OCI-LY3 (cell line): ENCODE measurements at regions not wholly inside any gene's neighbourhood (a gene's known extent, or its start where the extent isn't known, plus 50 kb on each side); places are given as distances from the start of the nearest gene placed in this dataset.

Experiments
- H2AFZ ChIP-seq: fragments of 200-600, 300-600 bp; shearing (Covaris generic); 2 replicates; pipeline ENCODE4 v1.6.0; 2014; ENCODE audit warnings: antibody characterized with exemption, low read depth, low read length
- H3K27ac ChIP-seq: fragments of 200-600, 300-600 bp; sonication (generic); 2 replicates; pipeline ENCODE4 v1.5.1; 2014; ENCODE audit warnings: mild to moderate bottlenecking, low read length, moderate library complexity, mixed read lengths
- H3K27me3 ChIP-seq: fragments of 200-600, 300-600 bp; sonication (generic); 2 replicates; pipeline ENCODE4 v1.6.1; 2014; ENCODE audit warnings: low read depth, low read length, mixed read lengths
- H3K36me3 ChIP-seq: fragments of 200-600, 300-600 bp; sonication (generic); replicated peaks from 2 replicates; pipeline ENCODE3; 2014; ENCODE audit warnings: low read depth, low read length, mixed read lengths
- H3K4me1 ChIP-seq: fragments of 300-600, 200-600 bp; sonication (generic); 2 replicates; pipeline ENCODE4 v1.6.1; 2014; ENCODE audit warnings: low read length, mixed read lengths
- H3K4me2 ChIP-seq: fragments of 200-600, 300-600 bp; sonication (generic); 2 replicates; pipeline ENCODE4 v1.6.1; 2014; ENCODE audit warnings: low read length, mixed read lengths
- H3K4me3 ChIP-seq: fragments of 300-600, 200-600 bp; sonication (generic); 2 replicates; pipeline ENCODE4 v1.5.1; 2014; ENCODE audit warnings: antibody characterized with exemption, mild to moderate bottlenecking, low read length, moderate library complexity
- H3K79me2 ChIP-seq: fragments of 300-600, 200-600 bp; shearing (Covaris generic); 2 replicates; pipeline ENCODE4 v1.6.1; 2014; ENCODE audit warnings: mild to moderate bottlenecking, low read length, mixed read lengths
- H3K9ac ChIP-seq: fragments of 300-600, 200-600 bp; shearing (Covaris generic); 2 replicates; pipeline ENCODE4 v1.6.0; 2014; ENCODE audit warnings: mild to moderate bottlenecking, low read length, moderate library complexity
- H3K9me3 ChIP-seq: fragments of 200-600, 300-600 bp; shearing (Covaris generic); 2 replicates; pipeline ENCODE4 v1.6.1; 2014; ENCODE audit warnings: low read length, mixed read lengths; ENCODE audit not compliant: insufficient read depth
- H4K20me1 ChIP-seq: fragments of 200-600, 300-600 bp; sonication (generic); 2 replicates; pipeline ENCODE4 v1.6.1; 2016; ENCODE audit warnings: low read length, mixed read lengths; ENCODE audit not compliant: insufficient read depth
- EZH2phosphoT487 ChIP-seq: fragments of 200-600 bp; shearing (Covaris generic); IDR thresholded peaks from 2 replicates; pipeline ENCODE4 v1.6.1; 2018; ENCODE audit warnings: antibody characterized with exemption, mixed run types, low read depth
- TF ChIP-seq, protein P1 (sequence below): fragments of 200-600, 300-600 bp; sonication (generic); IDR thresholded peaks from 2 replicates; pipeline ENCODE4 v1.5.1; 2014; ENCODE audit warnings: antibody characterized with exemption, low read length, low read depth

DNA sequence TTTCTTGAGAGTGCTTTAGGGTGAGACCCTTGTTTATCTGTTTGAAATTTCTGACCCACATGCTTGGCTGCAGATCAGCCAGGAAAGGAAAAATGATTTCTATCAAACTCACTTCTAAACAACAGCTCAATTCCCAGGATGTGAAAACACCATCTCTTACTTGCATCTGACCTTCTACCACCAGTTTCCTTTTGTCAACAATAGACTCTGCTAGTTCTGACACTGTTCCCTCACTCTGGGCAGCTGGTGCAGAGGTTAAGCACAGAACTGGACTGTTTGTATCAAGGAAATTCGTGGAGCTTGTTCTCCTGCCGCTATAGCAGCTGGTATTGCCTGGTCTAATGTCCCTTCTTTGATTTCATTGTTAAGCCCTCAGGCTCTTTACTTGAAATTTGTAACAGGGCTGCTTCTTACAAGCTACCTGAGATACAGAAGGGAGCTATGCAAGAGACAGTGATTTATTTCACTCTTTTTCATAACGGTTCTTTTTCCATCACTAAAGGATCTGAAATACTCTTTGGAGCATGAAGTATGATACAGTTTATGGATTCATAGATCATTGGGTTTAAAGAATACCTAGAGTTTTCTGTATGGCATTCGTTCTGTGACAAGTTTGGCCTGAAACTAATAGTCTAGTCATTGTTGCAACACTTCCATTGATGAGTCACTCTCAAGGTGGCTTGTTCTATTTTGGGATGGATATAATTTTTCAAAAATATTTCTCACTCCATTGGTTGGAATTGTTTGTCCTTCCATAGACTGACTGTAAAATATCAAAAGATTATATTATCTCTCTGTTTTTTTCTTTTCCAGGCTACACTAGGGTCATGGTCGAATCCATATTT, 178.2 kb upstream of the ZC3H12C start:
- Histone ChIP-seq H3K27me3 (no peaks in the 10 kb centered on the region), H4K20me1 (no peaks in the 10 kb centered on the region), H3K9ac (no peak overlapping the region), H3K9me3 (no peaks in the 10 kb centered on the region), H3K4me3 (no peak overlapping the region), H3K4me1 (peaks cover 8% of the 10 kb centered on the region), H3K79me2 (no peaks in the 10 kb centered on the region), H3K36me3 (no peaks in the 10 kb centered on the region), H3K4me2 (no peak overlapping the region), H2AFZ (no peak overlapping the region), H3K27ac (no peak overlapping the region)
- no peak for TF ChIP-seq EZH2phosphoT487
- TF ChIP-seq, protein P1, sequence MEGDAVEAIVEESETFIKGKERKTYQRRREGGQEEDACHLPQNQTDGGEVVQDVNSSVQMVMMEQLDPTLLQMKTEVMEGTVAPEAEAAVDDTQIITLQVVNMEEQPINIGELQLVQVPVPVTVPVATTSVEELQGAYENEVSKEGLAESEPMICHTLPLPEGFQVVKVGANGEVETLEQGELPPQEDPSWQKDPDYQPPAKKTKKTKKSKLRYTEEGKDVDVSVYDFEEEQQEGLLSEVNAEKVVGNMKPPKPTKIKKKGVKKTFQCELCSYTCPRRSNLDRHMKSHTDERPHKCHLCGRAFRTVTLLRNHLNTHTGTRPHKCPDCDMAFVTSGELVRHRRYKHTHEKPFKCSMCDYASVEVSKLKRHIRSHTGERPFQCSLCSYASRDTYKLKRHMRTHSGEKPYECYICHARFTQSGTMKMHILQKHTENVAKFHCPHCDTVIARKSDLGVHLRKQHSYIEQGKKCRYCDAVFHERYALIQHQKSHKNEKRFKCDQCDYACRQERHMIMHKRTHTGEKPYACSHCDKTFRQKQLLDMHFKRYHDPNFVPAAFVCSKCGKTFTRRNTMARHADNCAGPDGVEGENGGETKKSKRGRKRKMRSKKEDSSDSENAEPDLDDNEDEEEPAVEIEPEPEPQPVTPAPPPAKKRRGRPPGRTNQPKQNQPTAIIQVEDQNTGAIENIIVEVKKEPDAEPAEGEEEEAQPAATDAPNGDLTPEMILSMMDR: no peak

DNA sequence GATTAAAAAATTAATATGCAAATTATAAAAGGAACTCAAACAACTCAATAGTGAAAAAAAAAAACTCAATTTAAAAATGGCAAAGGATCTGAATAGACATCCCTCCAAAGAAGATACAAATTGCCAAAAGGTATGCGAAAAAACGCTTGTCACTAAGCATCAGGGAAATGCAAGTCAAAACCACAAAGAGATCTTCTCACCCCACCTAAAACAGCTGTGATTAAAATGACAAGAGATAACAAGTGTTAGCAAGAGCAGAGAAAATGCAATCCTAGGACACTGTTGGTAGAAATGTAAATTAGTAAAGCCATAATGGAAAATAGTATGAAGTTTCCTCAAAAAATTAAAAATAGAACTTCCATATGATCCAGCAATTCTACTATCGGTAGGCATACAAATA, 166.3 kb upstream of the ZC3H12C start:
- H3K9ac ChIP-seq: no peak overlapping the region
- H3K4me1 ChIP-seq: no peaks in the 10 kb centered on the region
- H3K36me3 ChIP-seq: no peaks in the 10 kb centered on the region
- H3K9me3 ChIP-seq: no peaks in the 10 kb centered on the region
- no peak overlapping the region for H2AFZ ChIP-seq
- no peak for TF ChIP-seq EZH2phosphoT487
- TF ChIP-seq, protein P1: no peak
- H3K27ac ChIP-seq: no peak overlapping the region
- H3K4me3 ChIP-seq: no peak overlapping the region
- no peak overlapping the region for H3K4me2 ChIP-seq
- H3K27me3 ChIP-seq: no peaks in the 10 kb centered on the region
- no peaks in the 10 kb centered on the region for H3K79me2 ChIP-seq
- H4K20me1 ChIP-seq: no peaks in the 10 kb centered on the region

DNA sequence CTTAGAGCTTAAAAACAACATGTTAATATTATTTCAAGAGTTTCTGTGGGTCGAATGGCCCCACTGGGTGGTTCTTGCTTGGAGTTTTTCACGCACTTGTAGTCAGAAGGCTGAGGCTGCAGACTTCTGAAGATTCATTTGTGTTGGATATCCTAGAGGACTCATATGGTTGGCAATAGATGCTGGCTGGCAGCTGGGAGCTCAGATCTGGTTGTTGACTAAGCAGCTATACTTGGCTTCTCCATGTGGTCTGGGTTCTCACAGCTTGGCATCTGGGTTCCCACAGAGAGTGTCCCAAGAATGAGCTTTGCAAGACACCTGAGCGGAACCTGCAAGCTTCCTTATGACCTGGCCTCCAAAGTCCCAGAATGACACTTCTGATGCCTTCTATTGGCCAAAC, 163.9 kb upstream of the ZC3H12C start:
- H3K36me3 ChIP-seq: no peaks in the 10 kb centered on the region
- H3K4me3 ChIP-seq: no peak overlapping the region
- no peaks in the 10 kb centered on the region for H3K9me3 ChIP-seq
- no peaks in the 10 kb centered on the region for H3K4me1 ChIP-seq
- H3K4me2 ChIP-seq: no peak overlapping the region
- no peak overlapping the region for H3K9ac ChIP-seq
- TF ChIP-seq, protein P1: no peak
- no peak for TF ChIP-seq EZH2phosphoT487
- no peaks in the 10 kb centered on the region for H3K79me2 ChIP-seq
- no peaks in the 10 kb centered on the region for H4K20me1 ChIP-seq
- H2AFZ ChIP-seq: no peak overlapping the region
- H3K27me3 ChIP-seq: no peaks in the 10 kb centered on the region
- H3K27ac ChIP-seq: no peak overlapping the region

DNA sequence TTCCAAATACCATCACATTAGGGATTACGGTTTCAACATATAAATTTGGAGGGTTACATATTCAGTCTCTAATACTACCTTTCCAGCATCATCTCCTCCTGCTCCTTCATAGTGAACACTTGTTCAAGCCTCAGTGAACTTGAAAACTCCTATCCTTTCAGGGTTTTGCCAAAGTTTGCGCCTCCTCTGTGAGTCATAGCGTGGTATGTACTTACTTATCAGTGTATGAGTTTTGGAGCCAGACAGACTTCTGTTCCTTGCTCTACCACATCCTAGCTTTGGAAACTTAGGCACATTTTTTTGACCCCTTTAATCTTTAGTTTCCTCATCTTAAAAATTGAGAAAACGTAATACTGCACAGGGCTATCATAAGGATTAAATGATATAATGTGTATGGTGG, 160.1 kb upstream of the ZC3H12C start:
- no peaks in the 10 kb centered on the region for H3K27me3 ChIP-seq
- no peak overlapping the region for H3K4me2 ChIP-seq
- no peak overlapping the region for H2AFZ ChIP-seq
- no peaks in the 10 kb centered on the region for H3K79me2 ChIP-seq
- TF ChIP-seq EZH2phosphoT487: no peak
- TF ChIP-seq, protein P1: no peak
- no peaks in the 10 kb centered on the region for H4K20me1 ChIP-seq
- no peak overlapping the region for H3K27ac ChIP-seq
- H3K9me3 ChIP-seq: no peaks in the 10 kb centered on the region
- H3K4me1 ChIP-seq: no peaks in the 10 kb centered on the region
- no peak overlapping the region for H3K9ac ChIP-seq
- no peaks in the 10 kb centered on the region for H3K36me3 ChIP-seq
- H3K4me3 ChIP-seq: no peak overlapping the region
